HG03442 (cell line): ENCODE measurements at regions not wholly inside any gene's neighbourhood (a gene's known extent, or its start where the extent isn't known, plus 50 kb on each side); places are given as distances from the start of the nearest gene placed in this dataset.

Experiments used
- ATAC-seq: cut with Tn5 transposase; IDR thresholded peaks from one replicate; pipeline ENCODE4 v1.9.1; 2021; ENCODE audit warnings: mild to moderate bottlenecking, moderate library complexity; ENCODE audit not compliant: unreplicated experiment

- no peak for ATAC-seq
Observed at GRCh38 chr15:91549581-91549980, 303.9 kb upstream of the SLCO3A1 start.

DNA sequence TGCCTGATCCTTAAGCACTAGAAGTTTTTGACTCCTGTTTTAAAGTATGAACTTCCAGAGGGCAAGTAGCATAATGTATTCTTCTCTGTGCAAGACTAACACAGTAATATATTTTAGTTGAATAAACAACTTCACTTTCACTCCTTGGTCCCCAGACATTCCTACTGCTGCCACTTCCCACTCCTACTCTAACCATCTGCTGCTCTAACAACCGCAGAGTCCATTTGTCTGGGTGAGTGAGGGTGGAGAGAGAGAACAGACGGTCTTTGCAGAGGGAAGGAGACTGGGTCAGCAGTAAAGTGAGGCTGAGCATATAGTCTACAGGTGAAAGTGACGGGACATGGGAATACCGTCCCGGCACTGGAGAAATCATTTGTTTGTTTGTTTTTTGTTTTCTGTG lies 301.0 kb upstream of the SLCO3A1 start:
- no peak for ATAC-seq

DNA sequence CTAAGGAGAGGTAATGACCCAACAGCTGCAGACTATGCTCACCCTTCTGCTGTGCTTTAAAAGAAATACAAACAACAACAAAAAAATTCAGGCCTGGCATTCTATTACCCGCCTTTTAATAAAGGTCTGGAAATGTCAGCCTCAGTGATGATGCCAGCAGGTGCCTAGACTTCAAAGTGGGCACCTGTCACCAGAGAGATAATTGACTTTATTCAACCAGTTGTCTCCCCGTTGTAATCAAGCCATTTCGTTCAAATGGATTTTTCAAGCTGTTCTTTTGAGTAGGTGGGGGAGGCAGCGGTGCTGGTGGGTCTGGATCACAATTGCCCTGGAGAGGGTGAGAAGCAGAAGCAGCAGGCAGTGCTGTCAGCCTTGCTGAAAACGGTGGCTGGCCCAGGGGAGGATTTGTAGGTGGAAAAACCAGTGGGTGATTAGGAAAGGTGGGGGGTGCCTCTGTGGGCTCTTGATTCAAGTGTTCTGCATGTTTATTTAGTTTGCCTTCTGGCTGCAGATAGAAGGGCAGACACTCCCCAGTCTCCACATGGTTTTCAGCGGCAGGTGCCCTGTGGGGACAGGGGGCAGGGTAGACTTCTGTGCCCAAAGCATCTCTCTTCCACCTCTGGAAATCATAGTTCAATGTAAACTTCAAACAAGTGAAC lies 300.2 kb upstream of the SLCO3A1 start:
- no peak for ATAC-seq

- no peak for ATAC-seq
Observed at GRCh38 chr15:91555312-91555711, 298.2 kb upstream of the SLCO3A1 start.

GRCh38 chr15:91556926-91557325 lies 296.6 kb upstream of the SLCO3A1 start:
- ATAC-seq = no peak

DNA sequence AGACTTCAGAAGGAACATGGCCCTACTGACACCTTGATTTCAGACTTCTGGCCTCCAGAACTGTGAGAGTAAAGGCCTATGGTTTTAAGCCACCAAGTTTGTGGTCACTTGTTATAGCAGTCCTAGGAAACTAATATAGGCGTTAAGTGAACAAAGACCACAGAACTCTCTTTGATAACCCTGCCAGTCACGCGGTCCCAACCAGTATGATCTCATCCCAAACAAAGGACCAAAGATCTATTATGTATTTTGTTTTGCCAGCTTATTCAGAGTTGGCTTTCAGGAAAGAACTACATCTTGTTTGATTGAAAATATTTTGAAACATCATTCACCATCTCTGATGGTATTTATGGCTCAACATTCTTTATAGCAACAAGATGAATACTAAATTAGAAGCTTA lies 294.4 kb upstream of the SLCO3A1 start:
- no peak for ATAC-seq

DNA sequence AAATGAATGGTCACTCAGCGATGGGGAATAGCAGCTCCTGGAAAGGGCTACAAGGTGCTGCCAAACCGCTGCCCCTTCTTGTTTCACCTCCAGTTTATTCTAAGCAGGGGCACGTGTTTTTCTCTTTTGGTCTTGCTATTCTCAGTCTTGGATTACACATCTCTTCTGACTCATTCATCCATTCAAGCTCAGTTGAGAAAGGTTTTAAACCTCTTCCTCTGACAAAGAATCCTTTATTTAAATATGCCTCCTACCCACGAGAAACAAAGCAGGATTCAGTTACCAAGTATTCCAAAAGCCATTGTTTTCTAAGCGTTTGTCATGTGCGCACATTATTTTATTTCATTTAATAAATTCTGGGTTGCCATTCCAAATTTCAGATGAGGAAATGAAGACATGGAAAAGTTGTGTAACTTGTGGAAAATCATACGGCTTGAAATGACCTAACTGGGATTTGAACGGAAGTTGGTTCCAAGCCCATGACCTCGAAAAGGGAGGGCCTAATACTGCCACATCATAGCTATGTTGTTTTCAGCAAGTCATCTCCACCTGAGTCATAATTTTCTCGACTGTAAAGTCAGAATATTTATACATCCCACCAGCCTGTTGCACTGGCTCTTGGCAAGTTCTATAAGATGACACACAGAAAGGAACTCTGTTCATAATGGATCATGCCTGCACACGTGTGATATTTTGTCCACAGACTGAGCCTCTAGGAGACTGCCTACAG lies 292.0 kb upstream of the SLCO3A1 start:
- no peak for ATAC-seq

- no peak for ATAC-seq
Observed at GRCh38 chr15:91562698-91563097, 290.8 kb upstream of the SLCO3A1 start.

- ATAC-seq = no peak
Observed at GRCh38 chr15:91564631-91565030, 288.9 kb upstream of the SLCO3A1 start.

GRCh38 chr15:91566141-91566540 lies 287.4 kb upstream of the SLCO3A1 start:
- ATAC-seq = no peak

- ATAC-seq = no peak
Observed at GRCh38 chr15:91568036-91568435, 285.5 kb upstream of the SLCO3A1 start.

GRCh38 chr15:91572110-91572509 lies 281.4 kb upstream of the SLCO3A1 start:
- no peak for ATAC-seq

GRCh38 chr15:91576096-91576495 lies 277.4 kb upstream of the SLCO3A1 start:
- no peak for ATAC-seq

DNA sequence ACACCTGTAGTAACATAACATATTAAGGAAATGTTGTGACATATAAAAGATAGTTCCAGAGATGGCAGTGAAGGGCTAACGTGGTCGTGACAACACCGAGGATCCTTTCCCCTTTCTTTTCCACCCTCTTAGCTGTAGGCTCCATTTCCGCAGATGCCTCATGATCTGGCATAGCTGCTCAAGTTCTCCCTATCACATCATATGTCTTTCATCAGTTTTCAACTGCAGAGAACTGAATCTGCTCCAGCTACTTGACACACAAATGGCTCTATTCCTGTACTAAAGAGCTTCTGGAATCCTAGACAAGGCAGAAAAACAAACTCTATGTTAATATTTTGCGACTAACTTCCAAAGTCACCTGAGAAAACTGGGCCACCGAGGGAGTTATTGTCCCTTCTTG lies 275.0 kb upstream of the SLCO3A1 start:
- ATAC-seq = no peak

DNA sequence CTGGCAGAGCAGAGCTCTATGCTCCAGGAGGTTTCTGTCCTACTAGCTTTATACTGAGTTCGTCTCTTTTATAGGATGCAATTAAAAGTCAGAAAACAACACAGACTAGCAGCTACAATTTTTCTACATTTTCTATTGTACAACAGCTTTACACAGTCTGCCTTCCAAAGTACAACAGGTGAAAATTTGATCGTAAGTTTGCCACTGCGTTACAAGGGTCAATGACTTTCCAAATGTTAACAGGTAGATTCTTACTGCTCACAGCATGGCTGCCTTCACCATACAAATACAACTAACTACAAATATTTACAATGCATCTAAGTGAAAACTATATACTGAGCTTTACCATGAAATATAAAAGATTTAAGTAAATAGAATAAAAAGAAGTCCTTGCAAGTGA lies 268.6 kb upstream of the SLCO3A1 start:
- ATAC-seq = no peak

DNA sequence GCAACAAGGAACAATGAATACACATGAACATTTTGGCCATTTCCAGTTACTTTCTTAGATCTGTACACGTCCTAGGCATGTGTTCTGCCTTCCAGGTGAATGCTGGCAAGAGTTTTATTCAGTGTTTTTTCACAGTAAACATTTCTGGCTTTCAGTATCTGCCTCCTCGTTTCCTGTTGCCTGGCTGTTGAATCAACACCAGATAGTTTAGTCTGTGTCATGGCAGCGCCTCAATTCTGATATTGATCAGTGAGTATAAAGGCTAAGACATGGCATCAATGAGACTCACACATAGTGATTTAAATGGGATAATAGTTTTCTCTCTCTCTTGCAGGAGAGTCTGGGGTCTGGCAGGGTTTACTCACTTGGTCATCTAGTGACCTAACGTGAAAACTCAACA lies 266.9 kb upstream of the SLCO3A1 start:
- no peak for ATAC-seq

- no peak for ATAC-seq
Observed at GRCh38 chr15:91589360-91589759, 264.1 kb upstream of the SLCO3A1 start.

DNA sequence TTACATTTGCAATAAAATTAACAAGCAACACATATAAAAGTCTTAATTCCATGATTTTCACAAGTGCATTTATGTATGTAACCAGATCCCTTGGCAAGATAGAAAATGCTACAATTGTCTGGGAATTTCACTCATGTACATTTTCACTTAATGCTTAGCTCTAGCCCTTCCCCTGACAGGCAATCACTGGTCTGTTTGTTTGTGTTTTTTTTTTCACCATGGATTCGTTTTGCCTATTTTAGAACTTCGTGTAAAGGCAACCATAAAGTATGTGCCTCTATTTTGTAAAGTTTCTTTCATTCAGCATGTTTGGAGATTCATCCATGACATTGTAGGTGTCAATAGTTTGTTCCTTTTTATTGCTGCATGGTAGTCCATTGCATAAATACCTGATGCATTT lies 260.9 kb upstream of the SLCO3A1 start:
- no peak for ATAC-seq

GRCh38 chr15:91593067-91593466 lies 260.4 kb upstream of the SLCO3A1 start:
- no peak for ATAC-seq

DNA sequence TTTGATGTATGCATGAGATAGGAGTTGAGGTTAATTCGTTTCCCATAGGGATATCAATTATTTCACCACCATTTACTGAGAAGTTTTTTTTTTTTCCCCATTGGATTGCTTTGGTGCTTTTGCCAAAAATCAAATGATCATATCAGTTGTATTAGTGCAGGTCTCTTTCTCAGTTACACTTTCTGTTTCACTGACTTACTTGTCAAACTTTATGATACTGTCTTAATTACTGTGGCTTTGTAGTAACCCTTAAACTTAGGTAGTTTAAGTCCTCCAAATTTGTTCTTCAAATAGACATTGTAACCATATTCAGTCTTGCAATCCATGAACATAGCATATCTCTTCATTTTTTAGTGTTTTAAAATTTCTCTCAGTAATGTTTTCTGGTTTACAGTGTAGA lies 259.9 kb upstream of the SLCO3A1 start:
- ATAC-seq = no peak

GRCh38 chr15:91599261-91599660 lies 254.2 kb upstream of the SLCO3A1 start:
- no peak for ATAC-seq

- ATAC-seq = no peak
Observed at GRCh38 chr15:91603384-91604080, 250.0 kb upstream of the SLCO3A1 start.
